A549 (cell line): ENCODE measurements at regions not wholly inside any gene's neighbourhood (a gene's known extent, or its start where the extent isn't known, plus 50 kb on each side); places are given as distances from the start of the nearest gene placed in this dataset.

Experiments used
- BHLHE40 ChIP-seq: IDR thresholded peaks from 2 replicates; pipeline ENCODE4 v1.6.1; 2012; ENCODE audit warnings: low read depth, low read length, inconsistent platforms
- CHD2 ChIP-seq: fragments of 150-350 bp; IDR thresholded peaks from 2 replicates; pipeline ENCODE4 v1.6.1; 2014; ENCODE audit warnings: low read length; ENCODE audit not compliant: partially characterized antibody
- EP300 ChIP-seq, 2 experiments: fragments of >200 bp; sonication (Bioruptor Twin); formaldehyde crosslinking; IDR thresholded peaks; 2 replicates in 1 of 2; 3 replicates in 1 of 2; pipeline ENCODE4 v1.6.1; 2016 to 2017
- JUNB ChIP-seq: fragments of >200 bp; sonication (Bioruptor Twin); formaldehyde crosslinking; IDR thresholded peaks from 2 replicates; pipeline ENCODE4 v1.6.1; 2016
- KDM1A ChIP-seq: fragments of 200-600 bp; sonication (generic); IDR thresholded peaks from 2 replicates; pipeline ENCODE4 v1.6.1; 2016; ENCODE audit warnings: low read depth, mild to moderate bottlenecking
- MAFK ChIP-seq: fragments of 450-650 bp; IDR thresholded peaks from 2 replicates; pipeline ENCODE4 v1.6.1; 2014; ENCODE audit not compliant: partially characterized antibody
- NFE2L2 ChIP-seq: fragments of 150-350 bp; conservative IDR thresholded peaks from 2 replicates; pipeline ENCODE4 v1.6.1; 2014; ENCODE audit warnings: low read length
- NR3C1 ChIP-seq: fragments of >200 bp; sonication (Bioruptor Twin); formaldehyde crosslinking; IDR thresholded peaks from 3 replicates; pipeline ENCODE4 v1.6.1; 2017
- POLR2A ChIP-seq: IDR thresholded peaks from 2 replicates; pipeline ENCODE4 v1.6.1; 2012; ENCODE audit warnings: mild to moderate bottlenecking, low read length
- TF ChIP-seq, protein P1 (sequence below): fragments of >200 bp; sonication (Bioruptor Twin); formaldehyde crosslinking; IDR thresholded peaks from 3 replicates; pipeline ENCODE4 v1.5.1; 2016

DNA sequence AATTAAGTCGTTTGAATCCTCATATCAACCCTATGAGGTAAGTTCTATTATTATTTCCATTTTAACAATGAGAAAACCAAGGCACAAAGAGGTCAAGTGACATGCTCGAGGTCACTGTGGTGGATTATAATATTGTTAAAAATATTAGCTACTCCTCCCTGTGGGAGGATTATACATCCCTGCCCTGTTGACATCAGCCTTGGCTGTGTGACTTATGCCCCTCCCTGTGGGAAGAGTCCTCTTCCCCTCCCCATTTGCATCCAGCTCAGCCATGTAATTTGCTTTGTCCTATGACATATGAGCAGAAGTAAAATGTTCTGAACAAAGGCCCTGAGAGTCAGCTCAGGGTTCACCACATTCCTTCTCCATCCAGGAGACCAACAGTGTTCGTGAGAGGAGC lies 152.7 kb upstream of the ZIC3 start:
- no peak for TF ChIP-seq MAFK
- no peak for TF ChIP-seq NR3C1
- TF ChIP-seq, protein P1, sequence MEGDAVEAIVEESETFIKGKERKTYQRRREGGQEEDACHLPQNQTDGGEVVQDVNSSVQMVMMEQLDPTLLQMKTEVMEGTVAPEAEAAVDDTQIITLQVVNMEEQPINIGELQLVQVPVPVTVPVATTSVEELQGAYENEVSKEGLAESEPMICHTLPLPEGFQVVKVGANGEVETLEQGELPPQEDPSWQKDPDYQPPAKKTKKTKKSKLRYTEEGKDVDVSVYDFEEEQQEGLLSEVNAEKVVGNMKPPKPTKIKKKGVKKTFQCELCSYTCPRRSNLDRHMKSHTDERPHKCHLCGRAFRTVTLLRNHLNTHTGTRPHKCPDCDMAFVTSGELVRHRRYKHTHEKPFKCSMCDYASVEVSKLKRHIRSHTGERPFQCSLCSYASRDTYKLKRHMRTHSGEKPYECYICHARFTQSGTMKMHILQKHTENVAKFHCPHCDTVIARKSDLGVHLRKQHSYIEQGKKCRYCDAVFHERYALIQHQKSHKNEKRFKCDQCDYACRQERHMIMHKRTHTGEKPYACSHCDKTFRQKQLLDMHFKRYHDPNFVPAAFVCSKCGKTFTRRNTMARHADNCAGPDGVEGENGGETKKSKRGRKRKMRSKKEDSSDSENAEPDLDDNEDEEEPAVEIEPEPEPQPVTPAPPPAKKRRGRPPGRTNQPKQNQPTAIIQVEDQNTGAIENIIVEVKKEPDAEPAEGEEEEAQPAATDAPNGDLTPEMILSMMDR, result no peak
- no peak for TF ChIP-seq POLR2A
- TF ChIP-seq JUNB, result no peak
- TF ChIP-seq EP300 (IDR thresholded peaks at IDR 0.05), result no peak
- TF ChIP-seq CHD2, result no peak
- TF ChIP-seq NFE2L2, result no peak
- no peak for TF ChIP-seq BHLHE40
- TF ChIP-seq KDM1A, result no peak
